Neuron (in vitro differentiated cells): ENCODE measurements at regions not wholly inside any gene's neighbourhood (a gene's known extent, or its start where the extent isn't known, plus 50 kb on each side); places are given as distances from the start of the nearest gene placed in this dataset.

Experiments
- H2AFZ ChIP-seq: one replicate; pipeline ENCODE4 v1.6.1; 2013; ENCODE audit warnings: low read depth, mild to moderate bottlenecking, inconsistent platforms, low read length, moderate library complexity
- H3K27me3 ChIP-seq: one replicate; pipeline ENCODE4 v1.6.1; 2013; ENCODE audit warnings: low read length; ENCODE audit not compliant: insufficient read depth
- H3K36me3 ChIP-seq: one replicate; pipeline ENCODE4 v1.6.1; 2013; ENCODE audit warnings: low read length; ENCODE audit not compliant: insufficient read depth
- H3K4me1 ChIP-seq: one replicate; pipeline ENCODE4 v1.6.1; 2013; ENCODE audit warnings: low read length; ENCODE audit not compliant: insufficient read depth
- H3K4me3 ChIP-seq: 2 replicates; pipeline ENCODE4 v1.5.1; 2013; ENCODE audit warnings: mild to moderate bottlenecking, low read length, moderate library complexity
- H3K9me3 ChIP-seq: one replicate; pipeline ENCODE4 v1.6.1; 2013; ENCODE audit warnings: low read length

DNA sequence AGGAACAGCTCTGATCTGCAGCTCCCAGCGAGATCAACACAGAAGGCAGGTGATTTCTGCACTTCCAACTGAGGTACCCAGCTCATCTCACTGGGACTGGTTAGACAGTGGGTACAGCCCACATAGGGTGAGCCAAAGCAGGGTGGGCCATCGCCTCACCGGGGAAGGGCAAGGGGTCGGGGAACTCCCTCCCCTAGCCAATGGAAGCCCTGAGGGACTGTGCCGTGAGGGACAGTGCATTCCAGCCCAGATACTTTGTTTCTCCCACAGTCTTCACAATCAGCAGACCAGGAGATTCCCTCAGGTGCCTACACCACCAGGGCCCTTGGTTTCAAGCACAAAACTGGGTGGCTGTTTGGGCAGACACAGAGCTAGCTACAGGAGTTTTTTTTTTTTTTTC is 555.9 kb downstream of the BCOR start:
- Histone ChIP-seq H3K4me1 (no peaks in the 10 kb centered on the region), H2AFZ (no peak overlapping the region), H3K27me3 (no peaks in the 10 kb centered on the region), H3K9me3 (no peaks in the 10 kb centered on the region), H3K4me3 (no peak overlapping the region), H3K36me3 (no peaks in the 10 kb centered on the region)

DNA sequence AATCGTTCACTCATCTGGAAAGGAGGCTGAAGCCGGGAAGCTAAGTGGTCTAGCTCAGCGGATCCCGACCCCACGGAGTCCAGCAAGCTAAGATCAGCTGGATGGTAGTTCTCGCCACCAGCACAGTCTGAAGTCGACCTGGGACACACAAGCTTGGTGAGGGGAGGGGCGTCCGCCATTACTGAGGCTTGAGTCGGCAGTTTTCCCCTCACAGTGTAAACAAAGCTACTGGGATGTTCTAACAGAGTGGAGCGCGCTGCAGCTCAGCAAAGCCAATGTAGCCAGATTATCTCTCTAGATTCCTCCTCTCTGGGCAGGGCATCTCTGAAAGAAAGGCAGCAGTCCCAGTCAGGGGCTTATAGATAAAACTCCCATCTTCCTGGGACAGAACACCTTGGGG is 555.4 kb downstream of the BCOR start:
- Histone ChIP-seq H3K4me3 (no peak overlapping the region), H2AFZ (no peak overlapping the region), H3K4me1 (no peaks in the 10 kb centered on the region), H3K9me3 (no peaks in the 10 kb centered on the region), H3K27me3 (no peaks in the 10 kb centered on the region), H3K36me3 (no peaks in the 10 kb centered on the region)

DNA sequence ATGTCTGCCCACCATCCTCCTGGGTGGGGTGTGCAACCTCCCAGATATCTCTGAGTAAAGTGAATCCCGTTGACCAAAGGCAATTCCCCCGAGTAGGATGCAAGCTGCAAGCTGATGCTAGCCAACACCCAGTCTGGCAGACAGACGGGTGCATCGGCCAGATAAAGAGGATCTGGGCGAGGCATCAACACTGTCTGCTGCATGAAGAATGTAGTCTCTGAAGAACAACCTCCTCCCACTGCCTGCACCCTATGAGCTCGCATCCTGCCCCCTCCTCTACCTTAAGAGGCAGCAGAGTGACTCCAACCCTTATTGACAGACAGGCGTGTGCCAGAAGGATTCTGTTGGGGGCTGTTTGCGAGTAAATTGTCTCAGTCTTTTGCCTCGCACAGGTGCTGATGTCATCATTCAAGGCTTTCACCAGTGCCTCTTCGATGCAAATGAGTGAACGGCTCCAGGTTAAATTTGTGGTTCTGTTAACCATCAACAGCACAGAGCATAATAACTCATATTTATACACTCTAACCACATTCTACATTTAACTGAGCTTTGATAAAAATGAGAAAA is 546.9 kb downstream of the BCOR start:
- no peak overlapping the region for H2AFZ ChIP-seq
- no peaks in the 10 kb centered on the region for H3K27me3 ChIP-seq
- no peaks in the 10 kb centered on the region for H3K4me1 ChIP-seq
- no peak overlapping the region for H3K4me3 ChIP-seq
- H3K36me3 ChIP-seq = no peaks in the 10 kb centered on the region
- no peaks in the 10 kb centered on the region for H3K9me3 ChIP-seq

DNA sequence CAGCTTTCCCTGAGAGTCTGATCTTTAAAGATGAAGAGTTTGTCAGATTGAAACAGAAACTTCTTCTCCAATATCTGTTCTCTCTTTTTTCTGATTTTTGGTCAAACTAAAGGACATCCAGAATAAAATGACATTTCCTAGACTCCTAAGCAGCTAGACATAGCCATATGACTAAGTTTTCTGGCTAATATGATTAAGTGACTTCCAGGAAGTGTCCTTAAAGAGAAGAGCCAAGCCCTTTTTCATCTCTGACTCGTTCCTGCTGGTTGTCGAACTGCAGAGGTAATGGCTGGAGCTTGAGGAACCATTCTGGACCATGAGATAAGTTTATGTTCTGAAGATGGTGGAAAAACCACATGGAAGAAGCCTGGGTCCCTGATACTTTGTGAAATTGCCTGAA is 546.0 kb downstream of the BCOR start:
- H2AFZ ChIP-seq = no peak overlapping the region
- H3K4me3 ChIP-seq = no peak overlapping the region
- H3K9me3 ChIP-seq = no peaks in the 10 kb centered on the region
- no peaks in the 10 kb centered on the region for H3K36me3 ChIP-seq
- H3K27me3 ChIP-seq = no peaks in the 10 kb centered on the region
- no peaks in the 10 kb centered on the region for H3K4me1 ChIP-seq

DNA sequence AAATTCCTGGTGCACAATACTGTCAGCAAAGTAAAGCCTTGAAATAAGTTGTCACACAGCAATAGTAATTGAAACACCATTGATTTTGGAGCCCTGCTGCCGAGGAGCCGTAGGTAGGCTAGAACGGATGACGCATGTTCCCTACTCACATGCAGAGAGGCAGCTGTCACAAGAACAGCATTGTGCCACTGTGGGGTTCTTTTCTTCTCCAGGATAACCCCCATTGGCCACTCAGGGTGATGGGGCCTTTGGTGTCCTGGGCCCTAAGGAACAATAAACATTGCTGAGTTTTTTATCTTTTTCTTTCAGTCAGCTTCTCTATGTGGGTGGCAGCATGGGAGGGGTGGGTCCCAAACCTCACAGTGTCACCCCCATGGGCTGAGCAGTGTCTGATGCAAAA is 542.3 kb downstream of the BCOR start:
- Histone ChIP-seq H2AFZ (no peak overlapping the region), H3K4me3 (no peak overlapping the region), H3K27me3 (peaks cover 2% of the 10 kb centered on the region), H3K4me1 (no peaks in the 10 kb centered on the region), H3K9me3 (no peaks in the 10 kb centered on the region), H3K36me3 (no peaks in the 10 kb centered on the region)

DNA sequence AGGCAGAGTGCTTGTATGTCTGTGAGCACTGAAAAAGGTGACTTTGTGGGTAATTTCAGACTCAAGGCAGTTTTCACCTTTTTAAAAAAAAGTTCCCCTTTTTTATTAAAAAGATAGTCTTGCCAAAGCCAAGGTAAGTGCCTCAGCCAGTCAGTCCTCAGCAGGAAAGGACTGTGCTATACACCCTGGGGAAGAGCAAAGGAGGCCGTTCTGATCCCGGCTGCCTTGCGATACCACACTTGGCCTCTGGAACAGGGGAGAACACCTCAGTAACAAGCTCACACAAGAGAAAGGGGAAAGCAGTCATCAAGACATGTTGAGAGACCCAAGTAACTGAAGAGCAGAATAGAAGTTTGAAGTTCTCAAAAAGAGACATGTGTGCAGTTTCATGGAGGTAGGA is 541.7 kb downstream of the BCOR start:
- Histone ChIP-seq H3K4me3 (no peak overlapping the region), H3K9me3 (no peaks in the 10 kb centered on the region), H3K27me3 (peaks cover 2% of the 10 kb centered on the region), H3K36me3 (no peaks in the 10 kb centered on the region), H2AFZ (no peak overlapping the region), H3K4me1 (no peaks in the 10 kb centered on the region)

DNA sequence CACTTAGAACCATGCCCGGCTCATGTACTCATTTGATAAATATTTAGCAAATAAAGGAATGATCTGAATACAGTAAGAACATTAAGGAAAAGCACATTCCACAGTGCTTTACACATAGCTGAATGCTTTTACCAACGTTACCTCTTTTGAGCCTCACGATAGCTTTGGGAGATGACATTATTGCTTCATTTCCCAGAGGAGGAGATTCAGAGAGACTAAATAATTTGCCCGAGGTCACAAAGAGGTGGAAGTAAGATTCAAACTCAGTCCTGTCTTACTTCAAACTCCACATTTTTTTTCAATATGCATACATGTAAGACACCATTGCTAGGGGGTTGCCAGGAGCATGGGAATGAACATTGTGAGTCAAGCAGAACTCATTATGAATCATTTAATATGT is 538.5 kb downstream of the BCOR start:
- H2AFZ ChIP-seq = no peak overlapping the region
- no peaks in the 10 kb centered on the region for H3K9me3 ChIP-seq
- no peaks in the 10 kb centered on the region for H3K36me3 ChIP-seq
- H3K4me3 ChIP-seq = no peak overlapping the region
- peaks cover 2% of the 10 kb centered on the region for H3K27me3 ChIP-seq
- no peaks in the 10 kb centered on the region for H3K4me1 ChIP-seq

DNA sequence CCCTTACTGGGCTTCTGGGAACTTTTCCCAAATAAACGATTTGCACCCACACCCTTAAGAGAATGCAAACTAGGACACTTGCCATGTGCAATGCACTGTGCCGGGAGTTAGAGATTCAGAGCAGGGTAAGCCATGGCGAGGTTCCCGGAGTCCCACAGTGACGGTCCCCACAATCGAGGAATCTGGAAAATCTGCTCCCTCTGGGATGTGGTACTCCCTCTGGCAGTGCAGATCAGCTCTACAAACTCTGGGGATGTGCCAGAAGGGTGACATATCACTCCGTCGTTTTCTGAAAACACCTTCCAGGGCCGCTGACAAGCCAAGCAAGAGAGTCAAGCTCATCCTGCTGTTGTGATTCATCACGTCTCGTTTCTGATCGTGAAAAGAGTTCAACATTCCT is 537.5 kb downstream of the BCOR start:
- Histone ChIP-seq H3K36me3 (no peaks in the 10 kb centered on the region), H3K9me3 (peaks cover 1% of the 10 kb centered on the region), H3K4me1 (no peaks in the 10 kb centered on the region), H3K27me3 (peaks cover 4% of the 10 kb centered on the region), H3K4me3 (no peak overlapping the region), H2AFZ (no peak overlapping the region)

DNA sequence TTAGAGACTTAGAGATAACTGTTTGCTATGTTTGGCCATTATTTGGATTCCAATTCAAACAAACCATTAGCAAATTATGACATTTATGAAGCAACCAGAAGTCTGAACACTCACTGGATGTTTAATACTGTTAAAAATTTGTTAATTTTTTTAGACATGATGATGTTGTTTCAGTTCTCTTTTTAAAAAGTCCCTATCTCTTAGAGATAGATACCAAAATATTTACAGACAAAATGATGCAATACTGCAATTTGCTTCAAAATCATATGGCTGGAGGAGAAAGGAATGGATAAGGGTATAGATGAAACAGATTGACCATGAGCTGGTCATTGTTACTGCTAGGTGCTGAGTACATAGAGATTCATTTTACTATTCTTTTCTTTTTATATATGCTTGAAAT is 534.6 kb downstream of the BCOR start:
- H3K9me3 ChIP-seq = peaks cover 2% of the 10 kb centered on the region
- H3K27me3 ChIP-seq = peaks cover 2% of the 10 kb centered on the region
- H2AFZ ChIP-seq = no peak overlapping the region
- H3K36me3 ChIP-seq = no peaks in the 10 kb centered on the region
- no peak overlapping the region for H3K4me3 ChIP-seq
- no peaks in the 10 kb centered on the region for H3K4me1 ChIP-seq

DNA sequence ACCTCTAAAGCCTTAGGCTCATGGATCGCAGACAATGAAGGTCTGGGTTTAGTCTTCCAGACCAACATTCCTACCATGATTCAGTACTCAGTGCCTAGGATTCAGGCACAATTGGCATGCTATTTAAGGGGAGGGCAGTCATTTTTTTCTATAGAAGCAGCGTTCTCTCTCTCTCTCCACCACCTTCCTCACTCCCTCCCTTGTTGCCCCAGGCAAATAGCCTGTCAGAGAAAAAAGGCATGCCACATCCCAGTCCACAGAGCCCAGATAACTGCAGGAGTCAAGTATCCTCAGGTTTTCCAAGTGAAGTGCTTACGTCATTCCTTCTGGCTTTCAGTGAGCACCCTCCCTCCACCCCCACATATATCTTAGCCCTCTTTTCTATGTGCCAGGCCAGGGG is 533.0 kb downstream of the BCOR start:
- H3K36me3 ChIP-seq = no peaks in the 10 kb centered on the region
- peaks cover 2% of the 10 kb centered on the region for H3K9me3 ChIP-seq
- H3K27me3 ChIP-seq = peaks cover 4% of the 10 kb centered on the region

DNA sequence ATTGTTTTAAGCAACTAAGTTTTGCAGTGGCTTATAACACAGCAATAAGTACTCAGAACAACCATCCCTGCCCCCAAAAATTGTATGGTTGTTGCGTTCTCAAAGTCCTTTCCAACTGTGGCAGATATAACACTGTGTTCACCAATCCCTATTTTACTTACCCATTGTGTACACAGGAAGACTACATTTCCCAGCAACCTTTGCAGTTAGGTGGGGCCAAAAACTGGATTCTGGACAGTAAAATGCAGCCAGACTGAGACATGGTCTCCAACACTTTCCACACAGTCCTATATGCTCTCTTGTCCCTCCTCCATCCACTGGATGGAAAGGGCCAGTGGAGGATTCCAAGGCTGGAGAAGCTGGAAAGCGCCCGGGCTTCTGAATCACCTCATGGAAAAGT is 523.6 kb downstream of the BCOR start:
- H2AFZ ChIP-seq = no peak overlapping the region
- no peaks in the 10 kb centered on the region for H3K9me3 ChIP-seq
- no peaks in the 10 kb centered on the region for H3K36me3 ChIP-seq
- no peak overlapping the region for H3K4me3 ChIP-seq
- H3K27me3 ChIP-seq = peaks cover 7% of the 10 kb centered on the region
- peaks cover 4% of the 10 kb centered on the region for H3K4me1 ChIP-seq

More for the DNA sequence above, 533.0 kb downstream of the BCOR start:
- no peaks in the 10 kb centered on the region for H3K4me1 ChIP-seq
- no peak overlapping the region for H3K4me3 ChIP-seq
- no peak overlapping the region for H2AFZ ChIP-seq

DNA sequence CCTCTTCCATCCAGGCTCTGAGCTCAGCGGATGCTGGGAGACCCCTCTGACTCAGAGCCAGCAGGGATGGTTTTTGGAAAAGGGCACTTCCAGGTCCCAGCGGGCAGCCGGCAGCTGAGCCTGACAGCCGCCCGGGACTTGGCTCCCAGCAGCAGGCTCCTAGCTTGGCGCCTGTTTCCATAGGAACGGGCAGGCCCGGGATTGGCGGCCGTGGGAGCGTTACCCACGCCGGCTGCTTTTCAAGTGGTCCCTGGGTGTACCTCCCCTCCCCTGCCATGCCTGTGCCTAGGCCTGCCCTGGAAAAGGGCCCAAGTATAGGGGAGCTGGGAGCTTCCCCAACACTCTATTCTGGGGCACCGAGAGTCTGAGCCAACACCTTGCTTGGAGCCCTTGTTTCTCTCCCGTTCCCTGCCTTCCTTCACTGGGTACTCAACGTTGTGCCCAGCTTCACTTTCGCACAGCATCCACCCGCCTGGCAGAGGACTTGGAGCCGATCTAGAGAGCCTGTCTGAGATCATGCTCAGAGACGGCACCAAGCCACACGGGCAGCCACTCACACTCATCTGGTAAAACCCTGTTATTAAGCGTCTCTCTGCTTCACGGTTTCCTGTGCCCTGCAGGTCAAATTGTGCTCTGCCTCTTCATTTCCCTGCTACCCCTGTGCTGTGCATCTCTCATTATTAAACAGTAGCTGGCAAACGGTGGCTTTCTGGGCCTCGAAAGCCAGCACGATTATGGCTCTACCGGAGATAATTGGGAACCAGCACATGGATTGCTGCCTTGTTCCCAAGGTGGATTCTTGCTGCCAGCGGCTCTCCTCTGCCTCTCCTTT is 521.5 kb downstream of the BCOR start:
- no peaks in the 10 kb centered on the region for H3K9me3 ChIP-seq
- H3K4me1 ChIP-seq = peaks cover 4% of the 10 kb centered on the region
- H3K4me3 ChIP-seq = no peak overlapping the region
- peaks cover 7% of the 10 kb centered on the region for H3K27me3 ChIP-seq
- H3K36me3 ChIP-seq = no peaks in the 10 kb centered on the region
- no peak overlapping the region for H2AFZ ChIP-seq

DNA sequence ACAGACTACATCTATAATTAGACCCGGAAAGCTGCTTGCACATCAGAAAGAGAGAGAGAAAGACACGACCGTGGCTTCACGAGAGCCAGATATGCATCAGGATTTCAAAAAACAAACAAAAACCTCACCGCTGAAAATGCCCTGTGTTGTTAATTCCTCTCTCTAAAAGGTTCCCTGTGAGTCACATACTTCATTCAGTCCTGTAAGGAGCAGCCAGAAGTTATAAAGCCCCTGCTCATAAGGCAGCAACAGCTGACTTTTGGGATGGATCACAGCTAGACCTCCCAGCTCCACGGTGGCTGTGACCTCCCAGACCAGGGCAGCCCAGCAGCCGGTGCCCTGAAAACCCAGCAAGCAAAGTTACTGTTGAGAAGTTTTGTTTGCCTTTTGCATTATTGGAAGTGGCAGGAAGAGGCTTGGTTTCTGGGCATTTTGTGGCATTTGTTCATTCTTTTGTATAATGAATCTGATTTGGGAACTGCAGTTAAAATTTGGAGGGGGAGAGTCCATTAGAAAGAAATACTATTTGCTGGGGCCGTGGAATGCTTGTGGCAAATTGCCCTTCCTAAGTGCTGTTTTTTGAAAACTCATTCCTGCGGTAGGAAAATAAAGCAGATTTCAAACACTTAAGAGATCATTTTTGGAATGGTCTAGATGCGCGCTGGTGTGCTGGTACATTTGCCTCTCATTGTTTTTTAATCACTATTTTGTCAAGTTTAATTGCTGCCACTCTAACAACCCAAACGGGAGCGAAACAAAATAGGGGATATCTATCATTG is 520.4 kb downstream of the BCOR start:
- Histone ChIP-seq H3K27me3 (peaks cover 7% of the 10 kb centered on the region), H3K4me3 (no peak overlapping the region), H3K36me3 (no peaks in the 10 kb centered on the region), H3K9me3 (no peaks in the 10 kb centered on the region), H2AFZ (no peak overlapping the region), H3K4me1 (peaks cover 4% of the 10 kb centered on the region)
